Adrenal gland (tissue), 5 donors: ENCODE measurements at regions not wholly inside any gene's neighbourhood (a gene's known extent, or its start where the extent isn't known, plus 50 kb on each side); places are given as distances from the start of the nearest gene placed in this dataset.

Experiments
- POLR2A ChIP-seq, 2 donors: fragments of 450-650 bp; IDR thresholded peaks; one replicate each; pipeline ENCODE4 v1.6.1; 2017; ENCODE audit warnings: antibody characterized with exemption in 2 of 2, mild to moderate bottlenecking in 2 of 2, moderate library complexity in 1 of 2
- TF ChIP-seq, protein P1 (sequence below), 6 experiments: fragments of 450-650 bp in 4 of 6; fragments of 200-600 bp in 2 of 6; sonication (generic) in 1 of 6; IDR thresholded peaks; 1 replicate in 5 of 6; 2 replicates in 1 of 6; pipeline versions ENCODE4 v1.5.1 to v1.8.0; 2016 to 2021; ENCODE audit warnings: antibody characterized with exemption in 6 of 6, mild to moderate bottlenecking in 2 of 6, moderate library complexity in 1 of 6
- donor health status: DM: no; HTN: no; CAD: no.

DNA sequence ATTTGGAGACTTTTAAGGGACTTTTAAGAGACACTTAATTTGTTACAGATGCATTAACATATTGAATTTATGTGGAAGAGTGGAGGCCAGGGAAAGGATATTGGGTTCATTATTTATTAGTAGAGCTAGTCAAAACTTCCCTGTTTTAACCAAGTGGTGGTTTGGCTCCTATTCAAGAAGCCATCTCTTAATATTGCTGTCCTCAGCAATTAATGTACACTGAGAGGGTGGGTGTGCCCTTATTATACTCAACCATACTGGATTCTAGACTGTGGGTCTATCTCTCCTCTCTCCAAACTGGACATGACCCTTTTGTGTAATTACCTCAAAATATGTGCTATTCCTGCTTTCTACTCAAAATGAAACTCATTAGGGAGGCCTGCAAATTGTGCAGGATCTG, 398.7 kb upstream of the DDHD1 start:
- no peak for TF ChIP-seq POLR2A (IDR thresholded peaks at IDR 0.05)
- TF ChIP-seq, protein P1, sequence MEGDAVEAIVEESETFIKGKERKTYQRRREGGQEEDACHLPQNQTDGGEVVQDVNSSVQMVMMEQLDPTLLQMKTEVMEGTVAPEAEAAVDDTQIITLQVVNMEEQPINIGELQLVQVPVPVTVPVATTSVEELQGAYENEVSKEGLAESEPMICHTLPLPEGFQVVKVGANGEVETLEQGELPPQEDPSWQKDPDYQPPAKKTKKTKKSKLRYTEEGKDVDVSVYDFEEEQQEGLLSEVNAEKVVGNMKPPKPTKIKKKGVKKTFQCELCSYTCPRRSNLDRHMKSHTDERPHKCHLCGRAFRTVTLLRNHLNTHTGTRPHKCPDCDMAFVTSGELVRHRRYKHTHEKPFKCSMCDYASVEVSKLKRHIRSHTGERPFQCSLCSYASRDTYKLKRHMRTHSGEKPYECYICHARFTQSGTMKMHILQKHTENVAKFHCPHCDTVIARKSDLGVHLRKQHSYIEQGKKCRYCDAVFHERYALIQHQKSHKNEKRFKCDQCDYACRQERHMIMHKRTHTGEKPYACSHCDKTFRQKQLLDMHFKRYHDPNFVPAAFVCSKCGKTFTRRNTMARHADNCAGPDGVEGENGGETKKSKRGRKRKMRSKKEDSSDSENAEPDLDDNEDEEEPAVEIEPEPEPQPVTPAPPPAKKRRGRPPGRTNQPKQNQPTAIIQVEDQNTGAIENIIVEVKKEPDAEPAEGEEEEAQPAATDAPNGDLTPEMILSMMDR (IDR thresholded peaks at IDR 0.05): no peak
